Endothelial cell of umbilical vein (primary cell): ENCODE measurements at regions not wholly inside any gene's neighbourhood (a gene's known extent, or its start where the extent isn't known, plus 50 kb on each side); places are given as distances from the start of the nearest gene placed in this dataset.

Experiments
- BruUV-seq: library from RNA; stranded (reverse); fragments of 400-500 nt; replicated peaks from 2 replicates; lab custom pipeline; 2021; lab: Mats Ljungman, UMichigan
- CTCF ChIA-PET: fragments of 300-600, 350-600 bp; sonication (Branson Sonifier 250); formaldehyde crosslinking; loops from one replicate; lab custom pipeline; 2021; ENCODE audit warnings: antibody characterized with exemption, inconsistent platforms; lab: Charles Lee
- POLR2A ChIA-PET: fragments of 300-600, 350-600 bp; sonication (Branson Sonifier 250); formaldehyde crosslinking; loops from one replicate; lab custom pipeline; 2021; ENCODE audit warnings: antibody characterized with exemption, inconsistent platforms; lab: Charles Lee
- DNase-seq: peaks from one replicate; pipeline ENCODE4 v3.0.0-alpha.2; 2011; ENCODE audit warnings: low read depth, low spot score
- FAIRE-seq: peaks from 2 replicates; lab custom pipeline; 2011; peaks lifted over from hg19 to GRCh38; lab: Jason Lieb, UNC
- H2AFZ ChIP-seq: 2 replicates; pipeline ENCODE4 v1.6.0; 2012; ENCODE audit warnings: low read depth, low read length, control low read depth, inconsistent platforms
- H3K27ac ChIP-seq: 2 replicates; pipeline ENCODE4 v1.5.1; 2011; ENCODE audit warnings: low read depth, mild to moderate bottlenecking, control low read depth, low read length, moderate library complexity; ENCODE audit not compliant: insufficient read depth
- H3K27me3 ChIP-seq, 2 experiments: 2 replicates each; pipeline versions ENCODE4 v1.6.0 to v1.6.1; 2011; ENCODE audit warnings: low read length in 2 of 2, mixed read lengths in 1 of 2; ENCODE audit not compliant: control insufficient read depth in 2 of 2, insufficient read depth in 2 of 2
- H3K36me3 ChIP-seq, 2 experiments: 2 replicates in 1 of 2; 3 replicates in 1 of 2; pipeline ENCODE4 v1.5.1; 2011; ENCODE audit warnings: low read length in 2 of 2, mild to moderate bottlenecking in 1 of 2, moderate library complexity in 1 of 2; ENCODE audit not compliant: control insufficient read depth in 2 of 2, insufficient read depth in 2 of 2; ENCODE audit errors: extremely low read depth in 1 of 2
- H3K4me1 ChIP-seq: 3 replicates; pipeline ENCODE4 v1.5.1; 2011; ENCODE audit warnings: mild to moderate bottlenecking, low read length; ENCODE audit not compliant: control insufficient read depth, insufficient read depth; ENCODE audit errors: extremely low read depth
- H3K4me2 ChIP-seq: 2 replicates; pipeline ENCODE4 v1.6.1; 2011; ENCODE audit warnings: low read length, control low read depth, mixed read lengths; ENCODE audit not compliant: insufficient read depth
- H3K4me3 ChIP-seq, 3 experiments: fragments of 200-600 bp in 1 of 3; sonication (generic), shearing (Covaris generic) in 1 of 3; replicated peaks in 1 of 3; 2 replicates each; pipeline ENCODE4 v1.5.1; 2011 to 2016; ENCODE audit warnings: control low read depth in 3 of 3, low read length in 3 of 3, mild to moderate bottlenecking in 2 of 3, inconsistent platforms in 1 of 3, low read depth in 1 of 3, moderate library complexity in 1 of 3; ENCODE audit not compliant: insufficient read depth in 1 of 3
- H3K79me2 ChIP-seq: 2 replicates; pipeline ENCODE4 v1.6.0; 2012; ENCODE audit warnings: low read length, inconsistent platforms; ENCODE audit not compliant: control insufficient read depth, insufficient read depth
- H3K9ac ChIP-seq: replicated peaks from 2 replicates; pipeline ENCODE3; 2011; ENCODE audit warnings: low read length, control low read depth; ENCODE audit not compliant: insufficient read depth; ENCODE audit errors: extremely low read depth
- H3K9me1 ChIP-seq: replicated peaks from 3 replicates; pipeline ENCODE4 v1.6.0; 2011; ENCODE audit warnings: mild to moderate bottlenecking, low read length; ENCODE audit not compliant: control insufficient read depth, insufficient read depth; ENCODE audit errors: extremely low read depth
- H3K9me3 ChIP-seq: replicated peaks from 2 replicates; pipeline ENCODE4 v1.5.1; 2012; ENCODE audit warnings: low read length, inconsistent platforms; ENCODE audit not compliant: control insufficient read depth, insufficient read depth
- H4K20me1 ChIP-seq: replicated peaks from 2 replicates; pipeline ENCODE3; 2011; ENCODE audit warnings: mild to moderate bottlenecking, low read length; ENCODE audit not compliant: control insufficient read depth, insufficient read depth; ENCODE audit errors: extremely low read depth
- CTCF ChIP-seq, 2 donors: IDR thresholded peaks; 1 replicate in 1 of 2; 2 replicates in 1 of 2; pipeline ENCODE4 v1.5.1; 2011; ENCODE audit warnings: low read length in 2 of 2, mild to moderate bottlenecking in 2 of 2, moderate library complexity in 2 of 2, control low read depth in 1 of 2, inconsistent platforms in 1 of 2, low read depth in 1 of 2; ENCODE audit not compliant: insufficient read depth in 1 of 2; ENCODE audit errors: extremely low read depth in 1 of 2
- EZH2 ChIP-seq: IDR thresholded peaks from 2 replicates; pipeline ENCODE4 v1.6.1; 2012; ENCODE audit warnings: borderline replicate concordance, low read depth, mild to moderate bottlenecking, moderate library complexity, low read length, inconsistent platforms; ENCODE audit not compliant: severe bottlenecking
- FOS ChIP-seq: IDR thresholded peaks from 2 replicates; pipeline ENCODE4 v1.6.1; 2011; ENCODE audit warnings: mild to moderate bottlenecking, low read length, moderate library complexity, borderline replicate concordance; ENCODE audit not compliant: insufficient read depth
- JUN ChIP-seq: IDR thresholded peaks from 2 replicates; pipeline ENCODE4 v1.6.1; 2011; ENCODE audit warnings: borderline replicate concordance, low read depth; ENCODE audit not compliant: insufficient read length, insufficient read depth
- MYC ChIP-seq: IDR thresholded peaks from one replicate; pipeline ENCODE4 v1.6.1; 2011; ENCODE audit warnings: mild to moderate bottlenecking, low read depth, low read length
- POLR2A ChIP-seq: IDR thresholded peaks from 2 replicates; pipeline ENCODE4 v1.6.1; 2012; ENCODE audit warnings: low read depth, mild to moderate bottlenecking, control low read depth, low read length
- POLR2AphosphoS5 ChIP-seq: IDR thresholded peaks from 2 replicates; pipeline ENCODE4 v1.6.1; 2012; ENCODE audit warnings: low read depth, mild to moderate bottlenecking, control low read depth, low read length, moderate library complexity; ENCODE audit not compliant: insufficient read depth
- dilution Hi-C: fragments of 300-500 bp; cut with MboI; formaldehyde crosslinking; loops from one replicate; pipeline ENCODE4 v1.15.0; 2019; ENCODE audit warnings: low sequenced_read_pairs; ENCODE audit not compliant: extremely low pct_ligation_motif_present
- intact Hi-C: fragments of 100-400 bp; cut with micrococcal nuclease; formaldehyde crosslinking; loops from one replicate; pipeline ENCODE4 v1.10.0; 2022

- H3K4me3 ChIP-seq = no peak overlapping the region
- peak; percentile 79 for DNase-seq
Observed at GRCh38 chr7:119664601-119665000, 608.4 kb upstream of the KCND2 start.

More at GRCh38 chr7:119664601-119665000, 608.4 kb upstream of the KCND2 start:
- H3K27me3 ChIP-seq = no peaks in the 10 kb centered on the region
- H3K9me3 ChIP-seq = no peaks in the 10 kb centered on the region
- H3K4me1 ChIP-seq = peaks cover 10% of the 10 kb centered on the region
- H3K36me3 ChIP-seq = no peaks in the 10 kb centered on the region
- intact Hi-C loops (loop anchor here (1.0 kb wide), 1 partner anchor 56 kb away; no protein-coding TSS in a partner anchor), dilution Hi-C loops (no loop called here)
- BruUV-seq = no TSS peak
- H3K9ac ChIP-seq = peak overlapping the region; percentile 37
- no peaks in the 10 kb centered on the region for H3K9me1 ChIP-seq
- ChIA-PET POLR2A (no interaction called here), CTCF (no interaction called here)
- peak; percentile 96 for TF ChIP-seq FOS
- TF ChIP-seq CTCF (IDR thresholded peaks at IDR 0.05; ENCODE audit: extremely low read depth in 1 of 2, insufficient read depth in 1 of 2, low read depth in 1 of 2, low read length in 2 of 2) = no peak
- TF ChIP-seq JUN = peak; percentile 84
- no peak for TF ChIP-seq EZH2
- TF ChIP-seq MYC = no peak
- no peak for TF ChIP-seq POLR2A
- TF ChIP-seq POLR2AphosphoS5 = no peak
- H3K79me2 ChIP-seq = no peaks in the 10 kb centered on the region
- peak overlapping the region; percentile 77 for H3K27ac ChIP-seq
- H3K4me2 ChIP-seq = peak overlapping the region; percentile 67
- H4K20me1 ChIP-seq = no peaks in the 10 kb centered on the region
- peak; percentile 62 for FAIRE-seq
- H2AFZ ChIP-seq = no peak overlapping the region
